Medulla oblongata (tissue), 1 donor: ENCODE measurements at regions not wholly inside any gene's neighbourhood (a gene's known extent, or its start where the extent isn't known, plus 50 kb on each side); places are given as distances from the start of the nearest gene placed in this dataset.
A peak's percentile ranks its signal among the peaks of the same experiment; 100 is the strongest.

Experiments
- DNase-seq: peaks from one replicate; pipeline ENCODE4 v3.0.0-alpha.2; 2015; ENCODE audit errors: extremely low spot score

- DNase-seq, result no peak
Observed at GRCh38 chr5:57711946-57712345, 229.3 kb upstream of the ACTBL2 start.

GRCh38 chr5:57711471-57711870 lies 228.9 kb upstream of the ACTBL2 start:
- no peak for DNase-seq

- no peak for DNase-seq
Observed at GRCh38 chr5:57710126-57710525, 227.5 kb upstream of the ACTBL2 start.

- no peak for DNase-seq
Observed at GRCh38 chr5:57705769-57706168, 223.2 kb upstream of the ACTBL2 start.

GRCh38 chr5:57703721-57704120 lies 221.1 kb upstream of the ACTBL2 start:
- DNase-seq, result no peak

GRCh38 chr5:57700484-57700883 lies 217.9 kb upstream of the ACTBL2 start:
- DNase-seq, result no peak

- DNase-seq, result no peak
Observed at GRCh38 chr5:57700072-57700471, 217.5 kb upstream of the ACTBL2 start.

- DNase-seq, result no peak
Observed at GRCh38 chr5:57698802-57699201, 216.2 kb upstream of the ACTBL2 start.

- no peak for DNase-seq
Observed at GRCh38 chr5:57698086-57698485, 215.5 kb upstream of the ACTBL2 start.

- peak; percentile 32 for DNase-seq
Observed at GRCh38 chr5:57696825-57697570, 214.4 kb upstream of the ACTBL2 start.

GRCh38 chr5:57696389-57696769 lies 213.8 kb upstream of the ACTBL2 start:
- no peak for DNase-seq

- DNase-seq, result no peak
Observed at GRCh38 chr5:57695706-57696388, 213.2 kb upstream of the ACTBL2 start.

- DNase-seq, result peak; percentile 65
Observed at GRCh38 chr5:57695179-57695578, 212.6 kb upstream of the ACTBL2 start.

GRCh38 chr5:57693488-57694305 lies 211.1 kb upstream of the ACTBL2 start:
- DNase-seq, result peak; percentile 20

- peak; percentile 84 for DNase-seq
Observed at GRCh38 chr5:57692582-57693487, 210.2 kb upstream of the ACTBL2 start.

- no peak for DNase-seq
Observed at GRCh38 chr5:57690724-57691123, 208.1 kb upstream of the ACTBL2 start.

GRCh38 chr5:57687596-57687995 lies 205.0 kb upstream of the ACTBL2 start:
- DNase-seq, result no peak

GRCh38 chr5:57685516-57686255 lies 203.1 kb upstream of the ACTBL2 start:
- DNase-seq, result no peak

GRCh38 chr5:57684299-57684702 lies 201.7 kb upstream of the ACTBL2 start:
- no peak for DNase-seq

GRCh38 chr5:57683036-57683630 lies 200.5 kb upstream of the ACTBL2 start:
- DNase-seq, result no peak
